GM04503 (cell line): ENCODE measurements at regions not wholly inside any gene's neighbourhood (a gene's known extent, or its start where the extent isn't known, plus 50 kb on each side); places are given as distances from the start of the nearest gene placed in this dataset.

Experiments
- DNase-seq: peaks from one replicate; pipeline ENCODE4 v3.0.0-alpha.2; 2012; ENCODE audit warnings: low read depth

GRCh38 chr6:144580039-144580438 is 294.9 kb downstream of the UTRN start:
- DNase-seq: no peak

- no peak for DNase-seq
These were observed 295.6 kb downstream of the UTRN start for GRCh38 chr6:144580771-144581170.

- no peak for DNase-seq
These were observed 296.8 kb downstream of the UTRN start for GRCh38 chr6:144581812-144582537.

- DNase-seq: no peak
These were observed 297.9 kb downstream of the UTRN start for GRCh38 chr6:144582939-144583613.

- no peak for DNase-seq
These were observed 298.4 kb downstream of the UTRN start for GRCh38 chr6:144583614-144583954.

- DNase-seq: no peak
These were observed 300.2 kb downstream of the UTRN start for GRCh38 chr6:144585217-144585814.

- DNase-seq: no peak
These were observed 301.9 kb downstream of the UTRN start for GRCh38 chr6:144586986-144587385.

- peak; percentile 21 for DNase-seq
These were observed 303.7 kb downstream of the UTRN start for GRCh38 chr6:144588697-144589325.

- no peak for DNase-seq
These were observed 305.4 kb downstream of the UTRN start for GRCh38 chr6:144590532-144590931.

- no peak for DNase-seq
These were observed 308.3 kb downstream of the UTRN start for GRCh38 chr6:144593392-144593791.

- no peak for DNase-seq
These were observed 309.4 kb downstream of the UTRN start for GRCh38 chr6:144594585-144594984.

- DNase-seq: no peak
These were observed 310.1 kb downstream of the UTRN start for GRCh38 chr6:144595266-144595665.

- no peak for DNase-seq
These were observed 312.4 kb downstream of the UTRN start for GRCh38 chr6:144597511-144597910.

- DNase-seq: no peak
These were observed 314.5 kb downstream of the UTRN start for GRCh38 chr6:144599615-144600014.

GRCh38 chr6:144601221-144601620 is 316.1 kb downstream of the UTRN start:
- DNase-seq: peak; percentile 35

GRCh38 chr6:144602523-144603180 is 317.5 kb downstream of the UTRN start:
- no peak for DNase-seq

GRCh38 chr6:144606083-144606482 is 320.9 kb downstream of the UTRN start:
- no peak for DNase-seq

- no peak for DNase-seq
These were observed 323.0 kb downstream of the UTRN start for GRCh38 chr6:144607998-144608735.

GRCh38 chr6:144612811-144613210 is 327.7 kb downstream of the UTRN start:
- DNase-seq: no peak

GRCh38 chr6:144613859-144614258 is 328.7 kb downstream of the UTRN start:
- DNase-seq: no peak

GRCh38 chr6:144615870-144616269 is 330.7 kb downstream of the UTRN start:
- DNase-seq: no peak

- DNase-seq: no peak
These were observed 332.1 kb downstream of the UTRN start for GRCh38 chr6:144617191-144617590.
